Suprapubic skin (tissue), 3 donors: ENCODE measurements at regions not wholly inside any gene's neighbourhood (a gene's known extent, or its start where the extent isn't known, plus 50 kb on each side); places are given as distances from the start of the nearest gene placed in this dataset.

Experiments used
- POLR2A ChIP-seq, 2 donors: fragments of 450-650 bp; IDR thresholded peaks; one replicate each; pipeline ENCODE4 v1.6.1; 2017; ENCODE audit warnings: antibody characterized with exemption in 2 of 2, mild to moderate bottlenecking in 2 of 2, moderate library complexity in 2 of 2
- TF ChIP-seq, protein P1 (sequence below), 2 donors: fragments of 200-600 bp in 1 of 2; fragments of 450-650 bp in 1 of 2; sonication (generic) in 1 of 2; IDR thresholded peaks; one replicate each; pipeline ENCODE4 v1.5.1; 2016 to 2019; ENCODE audit warnings: antibody characterized with exemption in 2 of 2, mild to moderate bottlenecking in 1 of 2, moderate library complexity in 1 of 2

DNA sequence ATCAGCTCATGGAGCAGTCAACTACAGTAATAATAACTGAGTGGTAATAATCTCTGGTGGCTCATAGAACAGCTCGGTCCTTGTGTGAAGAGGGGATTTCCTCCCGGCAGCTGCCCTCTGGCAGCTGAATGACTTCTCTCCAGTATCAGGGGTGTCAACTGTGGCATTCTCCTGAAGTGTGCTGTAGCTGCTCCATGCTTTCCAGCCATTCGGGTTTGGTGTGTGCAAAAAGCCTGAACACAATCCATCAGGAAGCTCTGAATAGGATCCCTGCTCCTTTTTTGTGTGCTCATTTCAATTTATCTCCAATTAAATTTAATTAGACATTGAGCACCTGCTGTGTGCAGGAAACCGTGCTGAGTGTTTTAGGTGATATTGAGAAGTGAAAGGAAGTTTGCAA lies 59.8 kb upstream of the BARX1 start:
- TF ChIP-seq, protein P1, sequence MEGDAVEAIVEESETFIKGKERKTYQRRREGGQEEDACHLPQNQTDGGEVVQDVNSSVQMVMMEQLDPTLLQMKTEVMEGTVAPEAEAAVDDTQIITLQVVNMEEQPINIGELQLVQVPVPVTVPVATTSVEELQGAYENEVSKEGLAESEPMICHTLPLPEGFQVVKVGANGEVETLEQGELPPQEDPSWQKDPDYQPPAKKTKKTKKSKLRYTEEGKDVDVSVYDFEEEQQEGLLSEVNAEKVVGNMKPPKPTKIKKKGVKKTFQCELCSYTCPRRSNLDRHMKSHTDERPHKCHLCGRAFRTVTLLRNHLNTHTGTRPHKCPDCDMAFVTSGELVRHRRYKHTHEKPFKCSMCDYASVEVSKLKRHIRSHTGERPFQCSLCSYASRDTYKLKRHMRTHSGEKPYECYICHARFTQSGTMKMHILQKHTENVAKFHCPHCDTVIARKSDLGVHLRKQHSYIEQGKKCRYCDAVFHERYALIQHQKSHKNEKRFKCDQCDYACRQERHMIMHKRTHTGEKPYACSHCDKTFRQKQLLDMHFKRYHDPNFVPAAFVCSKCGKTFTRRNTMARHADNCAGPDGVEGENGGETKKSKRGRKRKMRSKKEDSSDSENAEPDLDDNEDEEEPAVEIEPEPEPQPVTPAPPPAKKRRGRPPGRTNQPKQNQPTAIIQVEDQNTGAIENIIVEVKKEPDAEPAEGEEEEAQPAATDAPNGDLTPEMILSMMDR (IDR thresholded peaks at IDR 0.05), result no peak
- no peak for TF ChIP-seq POLR2A (IDR thresholded peaks at IDR 0.05)
